GM21390 (cell line): ENCODE measurements at regions not wholly inside any gene's neighbourhood (a gene's known extent, or its start where the extent isn't known, plus 50 kb on each side); places are given as distances from the start of the nearest gene placed in this dataset.

ENCODE experiments used
- ATAC-seq: cut with Tn5 transposase; IDR thresholded peaks from one replicate; pipeline ENCODE4 v1.9.1; 2021; ENCODE audit not compliant: unreplicated experiment

DNA sequence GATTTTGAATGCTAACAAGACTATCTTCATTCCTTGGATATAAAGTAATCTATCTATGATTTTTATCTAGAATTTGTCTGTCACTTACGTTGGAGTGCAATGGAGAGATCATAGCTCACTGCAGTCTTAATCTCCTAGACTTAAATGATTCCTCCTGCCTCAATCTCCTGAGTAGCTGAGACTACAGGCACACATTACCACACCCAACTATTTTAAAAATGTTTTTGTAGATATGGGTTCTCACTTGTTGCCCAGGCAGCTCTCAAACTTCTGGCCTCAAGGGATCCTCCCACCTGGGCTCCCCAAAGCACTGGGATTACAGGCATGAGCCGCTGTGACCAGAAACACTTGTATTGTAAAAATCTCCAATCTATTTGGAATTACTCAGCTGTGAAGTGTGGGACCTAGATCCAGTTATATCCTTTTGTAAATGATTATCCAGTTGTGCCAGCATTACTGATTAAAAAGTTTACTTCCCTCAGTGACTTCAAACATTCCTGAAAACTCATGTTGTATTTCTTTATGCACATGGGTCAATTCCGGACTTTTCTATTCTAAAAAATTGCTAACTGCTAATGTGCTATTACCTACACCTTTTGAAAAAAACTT is 1793.8 kb upstream of the WWC1 start:
- no peak for ATAC-seq

DNA sequence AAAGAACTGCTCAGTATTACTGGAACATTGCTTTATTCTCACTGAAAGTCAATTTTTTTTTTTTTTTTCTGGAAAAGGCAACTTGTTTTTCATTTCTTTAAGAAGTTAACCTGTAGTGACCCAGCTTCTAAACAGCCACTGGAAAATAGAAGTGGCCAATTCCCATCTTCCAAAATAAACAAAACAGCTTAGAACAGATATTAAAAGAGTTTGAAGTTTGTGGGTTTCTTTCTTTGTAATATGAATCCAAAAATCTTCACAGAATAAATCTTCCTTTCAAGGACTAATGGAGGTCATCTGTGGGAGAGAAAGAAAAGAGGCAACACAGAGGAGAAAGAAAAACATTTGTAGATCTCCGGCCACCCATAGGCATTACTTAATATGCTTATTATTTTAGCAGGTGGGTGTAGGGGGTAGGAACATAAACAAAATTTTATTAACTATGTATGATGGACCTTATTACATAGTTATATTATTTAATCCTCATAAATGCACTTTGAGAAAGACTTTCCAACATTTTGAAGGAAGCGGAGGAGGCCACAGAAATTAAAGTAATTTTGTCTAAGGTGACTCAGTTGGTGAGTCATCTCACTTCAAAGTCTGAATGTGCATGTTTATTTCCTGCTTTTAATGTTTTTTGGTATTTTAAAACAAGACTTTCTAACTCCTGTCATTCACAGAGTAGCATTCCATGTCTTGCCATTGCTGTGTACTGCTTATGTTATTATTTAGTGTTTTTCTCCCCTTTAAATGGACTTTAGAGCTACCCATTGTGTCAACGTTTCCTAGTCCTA is 1791.8 kb upstream of the WWC1 start:
- ATAC-seq, result no peak

DNA sequence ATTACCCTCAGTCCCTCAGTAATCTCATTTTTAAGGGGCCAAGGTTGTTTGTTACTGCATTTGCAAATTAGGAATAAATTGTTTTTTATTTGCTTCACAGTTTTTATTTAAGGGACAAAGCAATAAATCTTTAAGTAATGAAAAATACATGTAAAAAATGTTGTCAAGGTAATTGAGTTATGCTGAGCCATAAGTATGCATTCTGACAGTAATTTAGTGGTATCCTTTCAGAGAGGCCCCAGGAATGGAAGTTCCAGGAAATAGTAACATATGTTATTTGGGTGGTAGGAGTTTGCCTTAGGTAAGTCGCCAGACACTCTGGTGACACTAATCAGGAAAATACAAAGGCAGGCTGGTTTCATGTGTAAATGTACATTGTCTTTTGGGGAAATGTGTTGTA is 1787.9 kb upstream of the WWC1 start:
- no peak for ATAC-seq

DNA sequence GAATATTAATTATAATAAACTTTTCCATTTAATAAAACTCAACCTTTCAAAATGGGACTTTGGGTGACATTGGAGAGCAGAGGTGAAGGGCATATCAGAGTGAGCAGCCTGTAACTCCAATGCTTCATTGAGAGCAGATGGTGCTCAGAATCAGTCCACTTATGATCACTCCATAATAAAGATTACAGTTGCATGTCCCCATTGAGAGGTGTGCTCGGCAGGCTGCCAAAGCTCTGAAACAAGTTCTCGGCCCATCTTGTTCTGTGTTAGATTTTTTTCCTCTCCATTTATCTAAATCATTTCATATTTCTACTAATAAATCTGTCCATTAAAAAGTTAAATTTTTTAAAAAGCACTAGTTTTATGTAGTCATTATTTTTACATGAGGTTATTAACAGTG is 1786.4 kb upstream of the WWC1 start:
- no peak for ATAC-seq

DNA sequence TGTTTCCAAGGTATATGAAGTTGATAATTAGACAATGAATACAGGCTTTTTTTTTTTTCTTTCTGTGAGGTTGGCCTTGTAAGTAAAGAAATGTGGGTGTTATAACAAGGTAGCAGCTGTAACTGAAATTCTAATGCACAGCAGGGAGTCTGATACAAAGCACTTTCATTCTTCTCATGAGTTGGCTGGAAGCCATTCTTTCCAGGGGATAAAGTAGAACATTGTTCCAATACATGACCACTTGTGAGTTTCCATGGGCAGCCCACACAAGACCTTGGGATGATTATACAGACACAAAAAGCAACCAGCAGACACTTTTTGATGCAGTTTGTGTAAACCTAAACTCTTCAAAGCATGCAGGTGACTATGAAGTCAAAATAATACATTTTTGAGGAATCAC is 1785.9 kb upstream of the WWC1 start:
- ATAC-seq, result no peak

DNA sequence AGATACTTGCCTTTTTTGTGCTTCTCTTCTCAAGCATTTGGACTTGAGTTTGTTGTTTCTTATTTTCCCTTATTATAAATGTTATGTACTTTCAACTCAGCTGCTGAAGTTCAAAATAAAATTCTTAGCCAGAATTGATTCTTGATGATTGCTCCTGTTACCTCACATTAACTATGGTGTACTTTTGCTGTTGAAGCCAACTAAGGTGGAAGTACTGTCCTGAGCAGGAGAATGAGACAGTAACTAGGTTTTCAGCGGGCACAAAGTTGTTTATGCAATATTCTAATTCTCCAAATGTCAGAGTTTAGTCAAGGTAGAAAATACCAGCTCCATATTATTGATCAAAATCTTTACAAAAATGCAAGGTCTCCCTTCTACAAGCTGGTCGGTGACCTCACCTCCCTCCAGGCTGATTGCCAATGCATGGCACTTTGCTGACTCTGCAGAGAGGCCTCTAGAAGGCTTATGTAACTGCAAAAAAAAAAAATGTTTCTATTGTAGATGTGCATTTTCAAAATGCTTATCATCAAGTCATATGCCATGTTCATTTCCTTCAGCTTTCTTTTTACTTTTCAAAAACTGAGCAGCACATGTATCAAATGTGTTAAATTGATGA is 1783.5 kb upstream of the WWC1 start:
- no peak for ATAC-seq

DNA sequence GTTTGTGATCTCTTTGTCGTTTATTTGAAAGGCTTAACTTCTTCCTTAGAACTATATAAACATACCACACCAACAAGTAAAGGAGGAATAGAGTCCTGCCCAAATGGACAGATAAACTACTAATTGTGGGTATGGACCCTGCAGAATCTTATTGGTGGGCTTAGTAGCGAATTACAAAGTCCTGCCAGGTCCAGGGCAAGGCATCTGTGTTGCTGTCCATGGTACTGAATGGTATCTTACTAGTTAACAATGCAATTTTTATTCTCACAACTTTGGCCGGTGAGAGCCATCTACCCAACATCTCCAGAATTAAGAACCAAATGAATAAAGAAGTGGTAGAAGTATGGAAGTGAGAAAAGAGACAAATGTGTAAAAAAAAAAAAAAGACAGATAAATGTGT is 1782.4 kb upstream of the WWC1 start:
- ATAC-seq, result no peak

DNA sequence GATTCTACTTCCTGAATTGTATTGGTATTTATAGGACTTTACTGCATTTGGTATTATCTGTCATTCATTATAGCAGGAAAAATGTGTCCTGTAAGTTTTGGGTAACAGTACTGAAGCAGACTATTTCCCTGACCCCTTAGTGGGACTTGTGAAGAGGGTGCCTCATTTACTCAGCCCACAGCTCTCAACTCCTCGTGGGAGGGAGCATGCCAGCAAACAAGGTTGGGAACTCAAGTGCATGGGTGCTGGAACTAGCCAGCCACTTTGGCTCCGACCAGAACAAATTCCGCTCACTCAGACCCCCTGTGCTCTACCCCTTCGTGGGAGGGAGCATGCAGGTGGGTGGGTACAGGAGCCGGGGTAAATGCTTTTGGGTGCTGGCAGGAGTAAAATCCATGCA is 1773.5 kb upstream of the WWC1 start:
- ATAC-seq, result no peak

DNA sequence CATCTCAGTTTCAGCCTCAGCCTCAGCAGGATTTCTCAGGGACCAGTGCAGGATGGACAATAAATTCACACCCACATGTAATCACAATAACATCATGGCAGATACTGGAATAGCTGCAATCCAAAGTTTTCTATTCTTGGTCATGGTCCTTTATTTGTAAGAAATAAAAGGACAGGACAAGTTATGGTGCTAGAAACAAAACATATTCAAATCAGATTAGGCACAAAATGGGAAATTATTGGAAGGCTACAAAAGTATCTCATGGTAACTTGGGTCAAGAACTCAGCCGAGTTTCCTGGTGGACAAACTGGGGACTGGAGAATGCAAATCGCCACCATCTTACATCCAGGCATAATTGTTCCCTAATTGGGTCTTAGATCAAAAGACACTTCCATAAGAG is 1768.2 kb upstream of the WWC1 start:
- ATAC-seq, result no peak

DNA sequence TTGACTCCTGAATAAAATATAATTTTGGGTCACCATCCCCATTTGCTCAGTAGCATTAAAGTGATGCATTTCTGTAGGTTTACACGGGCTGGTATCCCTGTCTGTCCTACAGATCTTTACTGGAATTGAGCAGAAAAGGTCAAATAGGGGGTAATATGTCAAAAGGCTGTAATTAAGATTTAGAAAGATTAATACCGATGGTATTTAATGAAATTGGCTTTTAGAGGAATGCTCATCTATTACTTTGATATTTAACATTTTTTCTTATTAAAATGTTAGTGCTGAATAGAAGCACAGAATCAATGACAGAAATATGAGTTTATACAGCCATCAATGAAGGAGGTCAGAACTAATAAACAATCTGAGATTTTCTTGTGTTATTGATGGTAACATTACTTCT is 1762.2 kb upstream of the WWC1 start:
- ATAC-seq, result no peak

DNA sequence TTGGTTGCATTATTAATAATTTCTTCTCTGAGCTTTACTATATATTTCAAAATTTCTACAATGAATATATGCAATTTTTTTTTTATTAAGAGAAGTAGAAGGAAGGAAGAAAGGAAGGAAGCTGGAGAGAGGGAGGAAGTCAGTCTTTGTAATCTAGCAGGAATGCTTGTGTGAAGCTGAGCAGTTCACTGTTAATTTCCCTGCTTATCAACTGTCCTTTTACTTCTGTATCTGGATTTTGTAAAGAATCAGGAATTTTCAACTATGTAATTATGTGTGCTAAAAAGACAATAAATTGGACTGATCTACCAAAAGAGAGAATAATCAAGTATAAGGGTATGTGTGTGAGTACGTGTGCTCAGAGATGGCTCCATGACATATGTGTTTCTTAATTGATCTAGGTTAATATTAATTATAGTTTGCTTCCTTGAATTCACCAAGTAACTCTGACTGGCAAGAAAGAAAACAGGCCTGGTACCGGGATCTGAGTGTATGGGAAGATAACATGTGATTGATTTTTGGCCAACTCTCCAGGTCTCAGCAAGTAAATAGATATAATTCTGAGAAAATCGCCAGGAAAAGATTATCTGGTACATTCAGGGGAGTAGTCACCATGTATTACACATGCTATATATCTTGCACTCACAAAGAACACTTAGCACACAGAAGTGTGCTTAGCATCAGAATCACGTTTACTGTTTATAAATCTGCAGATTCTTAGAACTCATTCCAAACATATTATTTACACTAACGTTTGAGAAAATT is 1758.8 kb upstream of the WWC1 start:
- no peak for ATAC-seq

DNA sequence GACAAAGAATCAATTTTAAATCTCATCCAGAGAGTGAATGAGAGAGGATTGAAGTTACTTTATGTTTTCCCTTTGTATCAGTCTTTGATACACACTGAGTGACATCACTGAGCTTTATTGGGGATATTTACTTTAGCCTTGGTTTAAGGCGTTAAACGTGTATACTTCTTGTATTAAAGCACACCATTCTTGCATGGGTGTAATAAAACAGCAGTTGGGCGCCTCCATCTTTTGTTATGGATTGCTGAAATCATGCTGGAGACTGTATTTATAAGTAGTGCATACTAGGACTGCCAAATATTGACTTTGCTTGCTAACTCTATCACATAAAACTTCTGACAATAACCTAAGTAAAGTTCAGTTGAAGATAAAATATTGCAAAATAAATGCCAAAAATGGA is 1755.8 kb upstream of the WWC1 start:
- ATAC-seq, result no peak

DNA sequence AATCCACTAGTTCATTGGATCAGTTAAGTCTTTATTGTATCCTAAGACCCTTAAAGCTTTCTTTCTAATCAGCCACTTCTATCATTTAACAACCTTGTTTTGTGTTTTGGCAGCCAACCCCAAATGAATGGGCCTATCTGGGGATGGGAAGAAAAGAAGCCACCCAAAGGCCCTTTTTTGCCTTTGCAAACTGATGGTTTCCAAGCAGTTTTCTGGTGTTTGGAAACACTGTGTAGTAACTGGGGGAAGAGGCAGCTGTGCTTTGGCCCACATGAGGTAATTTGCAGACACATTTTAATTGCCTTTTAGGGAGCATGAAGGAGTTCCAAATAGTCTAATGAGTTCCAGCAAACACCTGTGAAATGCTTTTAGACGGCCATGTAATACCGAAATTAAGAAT is 1751.3 kb upstream of the WWC1 start:
- ATAC-seq, result no peak

DNA sequence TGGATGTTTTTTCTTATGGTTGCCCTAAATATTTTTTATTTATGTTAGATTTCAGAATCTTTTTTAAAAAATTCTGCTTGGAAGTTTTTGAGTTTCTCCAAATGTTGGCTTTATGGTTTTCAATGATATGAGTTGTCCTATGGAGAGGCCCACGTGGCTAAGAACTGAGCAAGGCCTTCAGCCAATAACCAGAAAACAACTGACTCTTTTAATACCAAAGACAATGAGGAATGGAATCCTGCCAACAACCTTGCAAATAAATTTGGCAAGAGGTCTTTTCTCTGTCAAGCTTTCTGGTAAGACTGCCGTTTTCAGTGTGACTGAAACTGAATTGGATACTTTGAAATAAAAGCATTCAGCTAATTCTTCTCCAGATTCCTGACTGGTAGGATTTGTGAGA is 1740.1 kb upstream of the WWC1 start:
- ATAC-seq, result no peak

DNA sequence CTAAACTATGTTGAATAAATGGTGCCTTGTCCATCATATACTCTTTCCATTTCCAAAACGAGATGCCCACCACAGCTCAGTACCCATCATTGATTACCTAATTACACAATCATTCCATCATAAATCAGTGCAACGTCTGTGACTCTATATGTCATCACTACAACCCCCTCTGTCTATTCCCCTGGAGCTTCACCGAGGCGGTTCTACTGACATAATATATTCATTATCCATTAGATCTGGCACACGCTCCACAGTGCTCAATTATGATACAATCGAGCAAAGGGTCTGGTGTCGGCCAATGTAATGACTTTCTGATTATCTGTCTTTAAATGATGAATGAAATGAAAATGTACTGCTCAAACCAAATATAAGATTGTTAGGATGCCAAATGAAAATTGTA is 1737.7 kb upstream of the WWC1 start:
- no peak for ATAC-seq

DNA sequence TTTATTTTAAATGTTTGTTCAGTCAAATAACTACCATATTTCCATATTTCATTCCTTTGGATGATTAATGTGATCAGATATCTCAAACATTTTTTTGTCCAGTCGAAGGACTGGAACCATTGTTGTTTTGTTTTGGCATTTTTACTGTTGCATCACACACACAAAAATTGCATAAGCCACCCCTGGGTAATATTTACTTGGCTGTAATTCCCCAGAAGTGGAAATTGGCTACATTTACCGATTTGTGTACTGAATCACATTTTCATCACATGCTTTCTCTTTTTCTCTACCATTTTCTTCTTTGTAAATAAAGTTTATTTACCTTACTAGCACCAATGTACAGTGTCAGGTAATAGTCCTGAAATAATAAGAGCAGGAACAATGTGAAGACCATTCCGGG is 1729.7 kb upstream of the WWC1 start:
- ATAC-seq, result no peak

DNA sequence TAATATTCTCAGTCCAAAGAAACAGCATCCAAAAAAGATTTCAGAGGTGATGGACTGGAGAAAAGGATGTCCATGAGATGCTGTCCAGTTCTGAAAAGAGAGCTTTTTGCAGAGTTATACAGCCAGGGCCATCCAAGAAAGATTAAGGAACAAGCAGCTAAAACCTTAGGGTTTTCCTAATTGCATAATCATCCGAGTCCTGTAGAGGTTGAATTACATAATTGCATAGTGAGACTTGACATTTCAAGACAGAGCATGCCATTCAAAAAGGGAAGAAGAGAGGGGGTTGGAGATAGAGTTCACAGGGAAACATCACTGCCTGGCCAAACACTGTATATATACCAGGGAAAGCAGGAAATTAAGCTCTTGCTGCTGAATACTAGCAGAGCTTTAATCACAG is 1729.2 kb upstream of the WWC1 start:
- no peak for ATAC-seq

DNA sequence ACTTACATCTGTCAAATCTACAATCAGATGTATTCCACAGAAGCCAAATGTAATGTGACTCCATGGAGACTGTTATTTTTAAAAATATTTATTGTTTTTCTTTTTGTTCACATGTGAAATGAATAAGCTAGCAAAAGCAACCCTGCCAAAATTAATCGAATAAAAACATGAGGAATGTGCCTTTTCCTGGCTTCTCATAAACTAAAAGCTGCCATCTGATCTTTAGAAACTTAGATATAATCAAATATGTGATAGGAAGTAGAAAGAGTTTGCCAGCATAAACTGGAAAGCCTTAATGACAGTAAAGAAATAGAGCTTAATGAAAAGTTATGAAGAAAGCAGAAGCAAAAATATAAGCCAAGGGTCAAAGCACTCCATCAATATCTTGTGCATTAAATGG is 1724.7 kb upstream of the WWC1 start:
- no peak for ATAC-seq

DNA sequence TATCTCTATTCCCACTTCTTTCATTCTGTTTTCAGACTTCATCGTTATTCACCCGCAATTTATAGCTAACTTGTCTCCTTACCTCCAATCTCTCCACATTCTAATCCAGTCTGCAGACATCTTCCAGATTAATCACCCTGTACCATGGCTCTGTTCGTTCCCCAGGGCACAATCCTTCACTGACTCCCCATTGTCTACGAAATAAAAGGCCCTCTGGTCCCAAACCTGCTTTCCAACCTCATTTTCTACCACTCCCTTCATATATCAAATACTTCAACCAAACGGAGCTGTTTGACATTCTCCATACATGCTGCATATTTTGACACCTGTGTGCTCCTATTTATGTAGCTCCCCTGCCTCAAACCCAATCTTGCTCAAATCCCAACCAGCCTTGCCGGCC is 1720.6 kb upstream of the WWC1 start:
- no peak for ATAC-seq

DNA sequence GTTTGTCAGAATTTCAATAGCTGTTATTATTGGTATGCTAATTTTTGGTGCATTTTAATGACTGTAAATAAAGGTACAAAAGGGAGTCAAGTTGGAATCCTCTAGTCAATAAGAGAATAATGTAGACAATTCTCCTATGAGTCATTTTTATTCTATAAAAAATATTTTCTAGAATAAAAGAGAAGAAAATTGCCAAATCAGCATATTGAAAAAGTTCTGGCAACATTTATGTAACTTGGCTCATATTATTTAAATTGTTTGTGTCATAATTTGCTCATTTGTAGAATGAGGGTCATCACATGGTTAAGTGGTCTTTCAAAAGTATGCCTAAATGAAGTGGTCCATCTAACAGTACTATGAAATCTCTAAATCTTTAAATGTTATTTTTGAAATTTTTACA is 1719.8 kb upstream of the WWC1 start:
- ATAC-seq, result no peak

DNA sequence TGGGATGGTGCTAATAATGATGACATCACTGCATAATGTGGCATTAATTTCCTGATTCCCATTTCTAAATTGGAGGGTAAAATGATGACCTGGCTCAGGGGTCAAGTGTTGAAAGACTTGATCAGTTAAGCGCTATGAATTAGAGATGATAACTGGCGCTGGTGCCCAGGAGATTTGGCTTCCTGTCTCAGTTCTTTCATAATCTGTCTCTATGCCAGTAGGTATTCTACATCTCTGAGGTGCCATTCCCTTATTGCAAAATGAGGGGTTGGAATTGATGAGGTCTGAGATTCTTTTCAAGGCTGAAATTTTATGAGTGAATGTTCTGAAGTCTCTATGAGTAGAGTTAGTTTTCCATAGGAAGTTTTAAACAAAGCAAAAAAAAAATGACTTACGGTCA is 1715.1 kb upstream of the WWC1 start:
- ATAC-seq, result no peak

DNA sequence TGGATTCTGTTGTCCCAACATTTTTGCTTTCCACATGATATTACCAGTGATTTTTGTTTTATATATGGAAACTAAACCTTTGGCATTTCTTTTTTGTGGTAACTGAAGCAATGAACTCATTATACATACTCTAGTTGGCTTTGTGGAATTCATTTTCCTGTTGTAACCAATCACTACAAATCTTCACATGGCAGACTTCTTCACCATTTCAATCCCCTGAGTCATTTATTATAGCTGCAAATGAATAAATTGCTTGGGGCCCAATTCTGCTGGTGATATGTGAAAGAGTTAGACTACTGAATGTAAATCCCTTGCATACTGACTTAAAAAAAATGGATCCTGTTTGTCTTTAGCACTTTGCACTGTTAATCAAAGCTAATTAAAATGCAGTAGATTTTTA is 1709.6 kb upstream of the WWC1 start:
- no peak for ATAC-seq
